ENCODE measurements at regions not wholly inside any gene's neighbourhood (a gene's known extent, or its start where the extent isn't known, plus 50 kb on each side); places are given as distances from the start of the nearest gene placed in this dataset.

DNA sequence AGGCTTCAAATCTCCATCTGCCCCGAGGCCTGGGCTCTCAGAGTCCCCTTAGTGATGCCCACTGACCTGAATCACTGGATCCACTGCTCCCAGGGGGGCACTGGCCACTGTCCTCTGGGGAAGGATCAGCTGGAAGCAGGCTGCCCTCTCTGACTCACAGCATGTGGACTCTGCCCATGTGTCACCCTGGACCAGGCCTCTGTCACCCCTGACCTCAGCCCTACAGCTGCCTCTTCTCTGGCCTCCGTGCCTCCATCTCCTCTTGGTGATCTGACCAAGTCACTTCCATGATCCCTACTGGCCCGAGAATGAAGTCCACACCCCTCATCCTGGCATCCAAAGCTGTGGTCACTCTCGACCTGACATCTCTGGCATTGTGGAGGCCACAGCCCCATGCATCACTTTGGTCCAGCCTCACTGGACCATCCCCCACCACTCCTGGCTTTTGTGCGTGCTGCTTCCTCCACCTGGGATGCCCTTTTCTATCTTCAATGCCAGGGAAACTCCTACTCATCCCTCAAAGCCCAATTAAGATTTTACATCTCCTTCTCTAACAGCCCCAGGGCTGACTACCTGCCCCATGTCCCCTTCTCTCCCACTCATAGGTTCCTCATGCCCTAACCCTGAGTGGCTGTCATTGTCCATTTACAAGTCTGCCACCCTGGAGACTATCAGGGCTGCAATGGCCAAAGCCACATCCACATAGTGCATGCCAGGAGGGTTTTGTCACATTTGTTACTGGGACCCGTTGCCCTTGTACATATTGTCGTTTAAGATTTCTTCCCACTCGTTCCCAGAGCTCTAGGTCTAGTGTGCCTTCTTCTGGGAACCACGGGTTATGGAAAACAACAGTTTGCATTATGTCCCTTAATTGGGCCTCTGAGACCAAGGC is 685.0 kb downstream of the MATN1 start:
- H3K79me2 ChIP-seq (ENCODE audit: control insufficient read depth, low read length): no peaks in the 10 kb centered on the region

DNA sequence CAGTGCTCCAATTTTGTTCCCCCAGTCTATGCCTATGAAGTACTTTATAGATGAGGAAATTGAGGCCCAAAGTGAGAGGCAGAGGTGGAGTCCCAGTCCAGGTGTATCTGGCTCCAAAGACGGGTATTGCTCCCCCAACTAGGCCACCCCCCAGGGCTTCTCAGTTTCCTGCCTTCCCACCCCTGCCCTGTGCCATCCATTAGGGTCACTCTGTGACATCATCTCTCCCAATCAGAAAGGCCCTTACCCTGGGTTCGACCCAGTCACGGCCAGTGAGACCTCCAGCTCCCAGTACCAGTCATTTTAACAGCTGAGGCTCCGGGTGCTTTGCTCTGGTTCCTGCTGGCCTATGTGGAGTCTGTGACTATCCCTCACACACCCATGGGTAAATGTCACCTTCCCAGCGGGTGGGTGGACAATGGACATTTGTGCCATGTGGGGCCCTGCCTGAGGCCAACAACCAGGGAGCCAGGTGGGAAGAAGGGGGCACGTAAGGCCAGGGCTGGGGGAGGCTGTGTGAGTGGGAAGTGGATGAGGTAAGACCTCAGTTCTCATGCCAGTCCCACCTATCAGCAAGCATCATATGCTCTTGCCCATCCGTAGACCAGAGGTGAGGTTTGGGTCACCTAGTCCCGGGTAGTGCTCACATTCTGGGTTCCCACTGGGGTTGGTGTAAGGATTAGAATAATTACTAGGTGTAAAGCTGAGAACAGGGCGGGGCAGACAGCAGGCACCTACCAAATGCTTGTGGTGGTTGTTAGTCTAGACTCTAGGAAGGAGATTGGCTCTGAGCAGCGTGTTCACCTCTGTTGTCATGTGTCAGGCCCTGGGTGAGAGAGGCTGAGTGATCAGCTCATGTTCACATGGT is 685.9 kb downstream of the MATN1 start:
- H3K9me3 ChIP-seq (ENCODE audit: control insufficient read depth, insufficient read depth, low read length): peaks cover 5% of the 10 kb centered on the region; the same call in 1 of the 2 replicates
- H3K27ac ChIP-seq (ENCODE audit: low read depth, low read length): no peak overlapping the region
- no peaks in the 10 kb centered on the region for H3K36me3 ChIP-seq (ENCODE audit: control insufficient read depth, low read length)
- no peak overlapping the region for H3K4me3 ChIP-seq (ENCODE audit: low read length)
- H3K9me2 ChIP-seq (replicated peaks; ENCODE audit: control insufficient read depth, low read length): no peaks in the 10 kb centered on the region
- no peaks in the 10 kb centered on the region for H3K27me3 ChIP-seq (ENCODE audit: control insufficient read depth, low read length)
- H3K4me1 ChIP-seq (ENCODE audit: control insufficient read depth, low read length): no peaks in the 10 kb centered on the region
- H3K4me2 ChIP-seq (ENCODE audit: low read length): no peak overlapping the region
- H3K79me2 ChIP-seq (ENCODE audit: control insufficient read depth, low read length): no peaks in the 10 kb centered on the region
- H4K20me1 ChIP-seq (ENCODE audit: control insufficient read depth, insufficient read depth, low read depth, low read length): no peaks in the 10 kb centered on the region
- no peaks in the 10 kb centered on the region for H3F3A ChIP-seq (ENCODE audit: control insufficient read depth, insufficient read depth)
- TF ChIP-seq, protein P1, sequence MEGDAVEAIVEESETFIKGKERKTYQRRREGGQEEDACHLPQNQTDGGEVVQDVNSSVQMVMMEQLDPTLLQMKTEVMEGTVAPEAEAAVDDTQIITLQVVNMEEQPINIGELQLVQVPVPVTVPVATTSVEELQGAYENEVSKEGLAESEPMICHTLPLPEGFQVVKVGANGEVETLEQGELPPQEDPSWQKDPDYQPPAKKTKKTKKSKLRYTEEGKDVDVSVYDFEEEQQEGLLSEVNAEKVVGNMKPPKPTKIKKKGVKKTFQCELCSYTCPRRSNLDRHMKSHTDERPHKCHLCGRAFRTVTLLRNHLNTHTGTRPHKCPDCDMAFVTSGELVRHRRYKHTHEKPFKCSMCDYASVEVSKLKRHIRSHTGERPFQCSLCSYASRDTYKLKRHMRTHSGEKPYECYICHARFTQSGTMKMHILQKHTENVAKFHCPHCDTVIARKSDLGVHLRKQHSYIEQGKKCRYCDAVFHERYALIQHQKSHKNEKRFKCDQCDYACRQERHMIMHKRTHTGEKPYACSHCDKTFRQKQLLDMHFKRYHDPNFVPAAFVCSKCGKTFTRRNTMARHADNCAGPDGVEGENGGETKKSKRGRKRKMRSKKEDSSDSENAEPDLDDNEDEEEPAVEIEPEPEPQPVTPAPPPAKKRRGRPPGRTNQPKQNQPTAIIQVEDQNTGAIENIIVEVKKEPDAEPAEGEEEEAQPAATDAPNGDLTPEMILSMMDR (IDR thresholded peaks at IDR 0.05; ENCODE audit: low read depth, low read length, poor library complexity, severe bottlenecking): no peak

More for the DNA sequence above, 685.0 kb downstream of the MATN1 start:
- TF ChIP-seq, protein P1 (IDR thresholded peaks at IDR 0.05; ENCODE audit: low read depth, low read length, poor library complexity, severe bottlenecking): no peak
- no peak for TF ChIP-seq EZH2phosphoT487 (IDR thresholded peaks at IDR 0.05; ENCODE audit: borderline replicate concordance, low read length)
- Histone ChIP-seq H3K4me1 (ENCODE audit: control insufficient read depth, low read length) (no peaks in the 10 kb centered on the region), H3K4me3 (ENCODE audit: low read length) (no peak overlapping the region), H3K4me2 (ENCODE audit: low read length) (no peak overlapping the region), H3K9me3 (ENCODE audit: control insufficient read depth, insufficient read depth, low read length) (peaks cover 14% of the 10 kb centered on the region; the same call in 1 of the 2 replicates), H3K27ac (ENCODE audit: low read depth, low read length) (no peak overlapping the region), H3K9me2 (replicated peaks; ENCODE audit: control insufficient read depth, low read length) (no peaks in the 10 kb centered on the region), H3K27me3 (ENCODE audit: control insufficient read depth, low read length) (no peaks in the 10 kb centered on the region), H3F3A (ENCODE audit: control insufficient read depth, insufficient read depth) (no peaks in the 10 kb centered on the region), H4K20me1 (ENCODE audit: control insufficient read depth, insufficient read depth, low read depth, low read length) (no peaks in the 10 kb centered on the region), H3K36me3 (ENCODE audit: control insufficient read depth, low read length) (no peaks in the 10 kb centered on the region)

DNA sequence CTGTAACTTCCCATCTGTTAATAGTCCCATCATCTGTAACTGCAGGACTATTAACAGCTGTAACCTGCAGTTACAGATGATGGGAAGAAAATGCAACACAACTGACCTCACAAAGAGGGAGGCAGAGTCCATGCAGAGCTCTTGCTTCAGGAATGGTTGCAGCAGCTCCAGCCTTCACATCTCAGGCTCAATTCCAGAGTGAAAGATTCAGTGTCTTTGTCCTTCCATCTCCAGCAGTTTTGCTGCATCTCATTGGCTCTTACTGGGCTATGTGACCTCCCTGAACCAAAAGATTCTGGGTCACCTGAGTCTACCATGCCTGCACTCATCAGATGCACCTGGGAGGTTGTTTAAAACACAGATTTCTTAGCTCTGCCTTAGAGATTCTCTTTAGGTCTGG is 686.7 kb downstream of the MATN1 start:
- Histone ChIP-seq H3K79me2 (ENCODE audit: control insufficient read depth, low read length) (no peaks in the 10 kb centered on the region), H3K4me1 (ENCODE audit: control insufficient read depth, low read length) (no peaks in the 10 kb centered on the region), H3K4me3 (ENCODE audit: low read length) (no peak overlapping the region), H3K9me3 (ENCODE audit: control insufficient read depth, insufficient read depth, low read length) (no peaks in the 10 kb centered on the region), H3K27ac (ENCODE audit: low read depth, low read length) (no peak overlapping the region), H3K9me2 (replicated peaks; ENCODE audit: control insufficient read depth, low read length) (no peaks in the 10 kb centered on the region), H4K20me1 (ENCODE audit: control insufficient read depth, insufficient read depth, low read depth, low read length) (no peaks in the 10 kb centered on the region), H3F3A (ENCODE audit: control insufficient read depth, insufficient read depth) (no peaks in the 10 kb centered on the region), H3K36me3 (ENCODE audit: control insufficient read depth, low read length) (no peaks in the 10 kb centered on the region), H3K27me3 (ENCODE audit: control insufficient read depth, low read length) (no peaks in the 10 kb centered on the region), H3K4me2 (ENCODE audit: low read length) (no peak overlapping the region)
- no peak for TF ChIP-seq EZH2phosphoT487 (IDR thresholded peaks at IDR 0.05; ENCODE audit: borderline replicate concordance, low read length)
- TF ChIP-seq, protein P1 (IDR thresholded peaks at IDR 0.05; ENCODE audit: low read depth, low read length, poor library complexity, severe bottlenecking): no peak
